Endothelial cell of umbilical vein (primary cell): ENCODE measurements at regions not wholly inside any gene's neighbourhood (a gene's known extent, or its start where the extent isn't known, plus 50 kb on each side); places are given as distances from the start of the nearest gene placed in this dataset.

ENCODE experiments used
- BruUV-seq: library from RNA; stranded (reverse); fragments of 400-500 nt; replicated peaks from 2 replicates; lab custom pipeline; 2021; lab: Mats Ljungman, UMichigan
- CTCF ChIA-PET: fragments of 300-600, 350-600 bp; sonication (Branson Sonifier 250); formaldehyde crosslinking; loops from one replicate; lab custom pipeline; 2021; ENCODE audit warnings: antibody characterized with exemption, inconsistent platforms; lab: Charles Lee
- POLR2A ChIA-PET: fragments of 300-600, 350-600 bp; sonication (Branson Sonifier 250); formaldehyde crosslinking; loops from one replicate; lab custom pipeline; 2021; ENCODE audit warnings: antibody characterized with exemption, inconsistent platforms; lab: Charles Lee
- DNase-seq: peaks from one replicate; pipeline ENCODE4 v3.0.0-alpha.2; 2011; ENCODE audit warnings: low read depth, low spot score
- FAIRE-seq: peaks from 2 replicates; lab custom pipeline; 2011; peaks lifted over from hg19 to GRCh38; lab: Jason Lieb, UNC
- H2AFZ ChIP-seq: 2 replicates; pipeline ENCODE4 v1.6.0; 2012; ENCODE audit warnings: low read depth, low read length, control low read depth, inconsistent platforms
- H3K27ac ChIP-seq: 2 replicates; pipeline ENCODE4 v1.5.1; 2011; ENCODE audit warnings: low read depth, mild to moderate bottlenecking, control low read depth, low read length, moderate library complexity; ENCODE audit not compliant: insufficient read depth
- H3K27me3 ChIP-seq, 2 experiments: 2 replicates each; pipeline versions ENCODE4 v1.6.0 to v1.6.1; 2011; ENCODE audit warnings: low read length in 2 of 2, mixed read lengths in 1 of 2; ENCODE audit not compliant: control insufficient read depth in 2 of 2, insufficient read depth in 2 of 2
- H3K36me3 ChIP-seq, 2 experiments: 2 replicates in 1 of 2; 3 replicates in 1 of 2; pipeline ENCODE4 v1.5.1; 2011; ENCODE audit warnings: low read length in 2 of 2, mild to moderate bottlenecking in 1 of 2, moderate library complexity in 1 of 2; ENCODE audit not compliant: control insufficient read depth in 2 of 2, insufficient read depth in 2 of 2; ENCODE audit errors: extremely low read depth in 1 of 2
- H3K4me1 ChIP-seq: 3 replicates; pipeline ENCODE4 v1.5.1; 2011; ENCODE audit warnings: mild to moderate bottlenecking, low read length; ENCODE audit not compliant: control insufficient read depth, insufficient read depth; ENCODE audit errors: extremely low read depth
- H3K4me2 ChIP-seq: 2 replicates; pipeline ENCODE4 v1.6.1; 2011; ENCODE audit warnings: low read length, control low read depth, mixed read lengths; ENCODE audit not compliant: insufficient read depth
- H3K4me3 ChIP-seq, 3 experiments: fragments of 200-600 bp in 1 of 3; sonication (generic), shearing (Covaris generic) in 1 of 3; replicated peaks in 1 of 3; 2 replicates each; pipeline ENCODE4 v1.5.1; 2011 to 2016; ENCODE audit warnings: control low read depth in 3 of 3, low read length in 3 of 3, mild to moderate bottlenecking in 2 of 3, inconsistent platforms in 1 of 3, low read depth in 1 of 3, moderate library complexity in 1 of 3; ENCODE audit not compliant: insufficient read depth in 1 of 3
- H3K79me2 ChIP-seq: 2 replicates; pipeline ENCODE4 v1.6.0; 2012; ENCODE audit warnings: low read length, inconsistent platforms; ENCODE audit not compliant: control insufficient read depth, insufficient read depth
- H3K9ac ChIP-seq: replicated peaks from 2 replicates; pipeline ENCODE3; 2011; ENCODE audit warnings: low read length, control low read depth; ENCODE audit not compliant: insufficient read depth; ENCODE audit errors: extremely low read depth
- H3K9me1 ChIP-seq: replicated peaks from 3 replicates; pipeline ENCODE4 v1.6.0; 2011; ENCODE audit warnings: mild to moderate bottlenecking, low read length; ENCODE audit not compliant: control insufficient read depth, insufficient read depth; ENCODE audit errors: extremely low read depth
- H3K9me3 ChIP-seq: replicated peaks from 2 replicates; pipeline ENCODE4 v1.5.1; 2012; ENCODE audit warnings: low read length, inconsistent platforms; ENCODE audit not compliant: control insufficient read depth, insufficient read depth
- H4K20me1 ChIP-seq: replicated peaks from 2 replicates; pipeline ENCODE3; 2011; ENCODE audit warnings: mild to moderate bottlenecking, low read length; ENCODE audit not compliant: control insufficient read depth, insufficient read depth; ENCODE audit errors: extremely low read depth
- EZH2 ChIP-seq: IDR thresholded peaks from 2 replicates; pipeline ENCODE4 v1.6.1; 2012; ENCODE audit warnings: borderline replicate concordance, low read depth, mild to moderate bottlenecking, moderate library complexity, low read length, inconsistent platforms; ENCODE audit not compliant: severe bottlenecking
- FOS ChIP-seq: IDR thresholded peaks from 2 replicates; pipeline ENCODE4 v1.6.1; 2011; ENCODE audit warnings: mild to moderate bottlenecking, low read length, moderate library complexity, borderline replicate concordance; ENCODE audit not compliant: insufficient read depth
- GATA2 ChIP-seq: IDR thresholded peaks from 2 replicates; pipeline ENCODE4 v1.7.0; 2011; ENCODE audit warnings: low read depth, mild to moderate bottlenecking, moderate library complexity, mixed read lengths, low read length; ENCODE audit not compliant: insufficient read length, insufficient read depth
- JUN ChIP-seq: IDR thresholded peaks from 2 replicates; pipeline ENCODE4 v1.6.1; 2011; ENCODE audit warnings: borderline replicate concordance, low read depth; ENCODE audit not compliant: insufficient read length, insufficient read depth
- MYC ChIP-seq: IDR thresholded peaks from one replicate; pipeline ENCODE4 v1.6.1; 2011; ENCODE audit warnings: mild to moderate bottlenecking, low read depth, low read length
- POLR2A ChIP-seq: IDR thresholded peaks from 2 replicates; pipeline ENCODE4 v1.6.1; 2012; ENCODE audit warnings: low read depth, mild to moderate bottlenecking, control low read depth, low read length
- POLR2AphosphoS5 ChIP-seq: IDR thresholded peaks from 2 replicates; pipeline ENCODE4 v1.6.1; 2012; ENCODE audit warnings: low read depth, mild to moderate bottlenecking, control low read depth, low read length, moderate library complexity; ENCODE audit not compliant: insufficient read depth
- dilution Hi-C: fragments of 300-500 bp; cut with MboI; formaldehyde crosslinking; loops from one replicate; pipeline ENCODE4 v1.15.0; 2019; ENCODE audit warnings: low sequenced_read_pairs; ENCODE audit not compliant: extremely low pct_ligation_motif_present
- intact Hi-C: fragments of 100-400 bp; cut with micrococcal nuclease; formaldehyde crosslinking; loops from one replicate; pipeline ENCODE4 v1.10.0; 2022
- TF ChIP-seq, protein P1 (sequence below): IDR thresholded peaks from 2 replicates; pipeline ENCODE4 v1.6.1; 2011; ENCODE audit not compliant: insufficient read depth, insufficient read length
- TF ChIP-seq, protein P2 (sequence below), 2 donors: IDR thresholded peaks; 1 replicate in 1 of 2; 2 replicates in 1 of 2; pipeline ENCODE4 v1.5.1; 2011; ENCODE audit warnings: low read length in 2 of 2, mild to moderate bottlenecking in 2 of 2, moderate library complexity in 2 of 2, control low read depth in 1 of 2, inconsistent platforms in 1 of 2, low read depth in 1 of 2; ENCODE audit not compliant: insufficient read depth in 1 of 2; ENCODE audit errors: extremely low read depth in 1 of 2

- dilution Hi-C loops: no loop called here
- Histone ChIP-seq H3K4me1 (no peaks in the 10 kb centered on the region), H3K4me2 (no peak overlapping the region), H2AFZ (no peak overlapping the region), H3K27me3 (no peaks in the 10 kb centered on the region), H3K9me3 (no peaks in the 10 kb centered on the region), H3K27ac (no peak overlapping the region), H3K9me1 (no peaks in the 10 kb centered on the region), H3K36me3 (no peaks in the 10 kb centered on the region), H3K9ac (no peak overlapping the region), H4K20me1 (no peaks in the 10 kb centered on the region), H3K4me3 (no peak overlapping the region), H3K79me2 (no peaks in the 10 kb centered on the region)
- no TSS peak for BruUV-seq
- FAIRE-seq (no peak), DNase-seq (no peak)
- CTCF ChIA-PET: no interaction called here
- intact Hi-C loops: no loop called here
- POLR2A ChIA-PET: no interaction called here
- TF ChIP-seq MYC (no peak), FOS (no peak), POLR2AphosphoS5 (no peak)
- TF ChIP-seq, protein P1, sequence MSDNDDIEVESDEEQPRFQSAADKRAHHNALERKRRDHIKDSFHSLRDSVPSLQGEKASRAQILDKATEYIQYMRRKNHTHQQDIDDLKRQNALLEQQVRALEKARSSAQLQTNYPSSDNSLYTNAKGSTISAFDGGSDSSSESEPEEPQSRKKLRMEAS: no peak
These were observed 730.8 kb upstream of the NDST4 start for GRCh38 chr4:115844180-115844579.

GRCh38 chr4:115841871-115842270 lies 728.5 kb upstream of the NDST4 start:
- Histone ChIP-seq H3K9ac (no peak overlapping the region), H3K4me1 (no peaks in the 10 kb centered on the region), H3K79me2 (no peaks in the 10 kb centered on the region), H3K9me1 (no peaks in the 10 kb centered on the region), H3K36me3 (no peaks in the 10 kb centered on the region), H3K27me3 (no peaks in the 10 kb centered on the region), H3K4me3 (no peak overlapping the region), H3K9me3 (no peaks in the 10 kb centered on the region), H3K4me2 (no peak overlapping the region), H3K27ac (no peak overlapping the region), H4K20me1 (no peaks in the 10 kb centered on the region), H2AFZ (no peak overlapping the region)
- BruUV-seq: no TSS peak
- ChIA-PET CTCF (no interaction called here), POLR2A (no interaction called here)
- no peak for FAIRE-seq
- DNase-seq: no peak
- dilution Hi-C loops (no loop called here), intact Hi-C loops (no loop called here)
- no peak for TF ChIP-seq GATA2
- no peak for TF ChIP-seq MYC
- no peak for TF ChIP-seq POLR2A
- no peak for TF ChIP-seq JUN
- TF ChIP-seq, protein P2, sequence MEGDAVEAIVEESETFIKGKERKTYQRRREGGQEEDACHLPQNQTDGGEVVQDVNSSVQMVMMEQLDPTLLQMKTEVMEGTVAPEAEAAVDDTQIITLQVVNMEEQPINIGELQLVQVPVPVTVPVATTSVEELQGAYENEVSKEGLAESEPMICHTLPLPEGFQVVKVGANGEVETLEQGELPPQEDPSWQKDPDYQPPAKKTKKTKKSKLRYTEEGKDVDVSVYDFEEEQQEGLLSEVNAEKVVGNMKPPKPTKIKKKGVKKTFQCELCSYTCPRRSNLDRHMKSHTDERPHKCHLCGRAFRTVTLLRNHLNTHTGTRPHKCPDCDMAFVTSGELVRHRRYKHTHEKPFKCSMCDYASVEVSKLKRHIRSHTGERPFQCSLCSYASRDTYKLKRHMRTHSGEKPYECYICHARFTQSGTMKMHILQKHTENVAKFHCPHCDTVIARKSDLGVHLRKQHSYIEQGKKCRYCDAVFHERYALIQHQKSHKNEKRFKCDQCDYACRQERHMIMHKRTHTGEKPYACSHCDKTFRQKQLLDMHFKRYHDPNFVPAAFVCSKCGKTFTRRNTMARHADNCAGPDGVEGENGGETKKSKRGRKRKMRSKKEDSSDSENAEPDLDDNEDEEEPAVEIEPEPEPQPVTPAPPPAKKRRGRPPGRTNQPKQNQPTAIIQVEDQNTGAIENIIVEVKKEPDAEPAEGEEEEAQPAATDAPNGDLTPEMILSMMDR (IDR thresholded peaks at IDR 0.05; ENCODE audit: extremely low read depth in 1 of 2, insufficient read depth in 1 of 2, low read depth in 1 of 2, low read length in 2 of 2): no peak
- TF ChIP-seq, protein P1: no peak
- TF ChIP-seq FOS: no peak
- no peak for TF ChIP-seq POLR2AphosphoS5
- TF ChIP-seq EZH2: no peak
